IgD-negative memory B cell (primary cell): ENCODE measurements at regions not wholly inside any gene's neighbourhood (a gene's known extent, or its start where the extent isn't known, plus 50 kb on each side); places are given as distances from the start of the nearest gene placed in this dataset.

ENCODE experiments used
- H3K27ac Mint-ChIP-seq, 3 donors: one replicate each; pipeline ENCODE4 v1.8.0; 2020 to 2022; ENCODE audit warnings: mild to moderate bottlenecking in 3 of 3, mixed read lengths in 3 of 3, moderate library complexity in 1 of 3
- H3K27me3 Mint-ChIP-seq: one replicate; pipeline ENCODE4 v1.8.0; 2021; ENCODE audit warnings: mixed read lengths
- H3K36me3 Mint-ChIP-seq: one replicate; pipeline ENCODE4 v1.8.0; 2020; ENCODE audit warnings: mild to moderate bottlenecking, mixed read lengths
- H3K4me1 Mint-ChIP-seq, 3 donors: one replicate each; pipeline ENCODE4 v1.8.0; 2020 to 2022; ENCODE audit warnings: mixed read lengths in 3 of 3, mild to moderate bottlenecking in 1 of 3
- H3K4me3 Mint-ChIP-seq, 4 donors: one replicate each; pipeline ENCODE4 v1.8.0; 2020 to 2022; ENCODE audit warnings: mild to moderate bottlenecking in 4 of 4, mixed read lengths in 4 of 4, moderate library complexity in 3 of 4
- H3K9me3 Mint-ChIP-seq, 3 donors: one replicate each; pipeline ENCODE4 v1.8.0; 2020 to 2021; ENCODE audit warnings: mixed read lengths in 3 of 3, mild to moderate bottlenecking in 1 of 3

- no peak overlapping the region for H3K27ac Mint-ChIP-seq
- H3K4me1 Mint-ChIP-seq: no peaks in the 10 kb centered on the region
- H3K36me3 Mint-ChIP-seq: no peaks in the 10 kb centered on the region
- peaks cover 0 to 2% (median 2%) of the 10 kb centered on the region in 3 donors for H3K9me3 Mint-ChIP-seq
- H3K4me3 Mint-ChIP-seq: no peak overlapping the region
- H3K27me3 Mint-ChIP-seq: peaks cover 27% of the 10 kb centered on the region
These were observed 182.0 kb downstream of the CHST1 start for GRCh38 chr11:45483416-45483815.

DNA sequence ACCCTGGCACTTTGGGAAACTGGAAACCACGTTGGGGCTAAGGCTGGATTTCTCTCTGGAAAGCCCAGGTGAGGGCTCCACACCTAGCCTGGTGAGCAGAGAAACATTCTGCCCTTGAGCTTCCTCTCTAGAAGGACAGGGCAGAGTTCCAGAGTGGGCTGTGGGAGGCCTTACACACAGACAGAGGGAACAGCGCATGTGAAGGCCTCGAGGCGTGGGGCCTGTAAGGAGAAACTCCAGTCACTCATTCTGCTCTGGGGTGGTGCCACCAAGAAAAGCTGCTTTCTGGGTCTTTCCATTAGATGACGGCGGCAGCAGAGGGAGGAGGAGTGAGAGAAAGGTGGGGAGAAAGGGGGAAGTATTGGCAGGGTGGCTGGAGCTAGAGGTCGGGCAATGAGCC is 183.1 kb downstream of the CHST1 start:
- H3K27ac Mint-ChIP-seq: no peak overlapping the region
- H3K4me3 Mint-ChIP-seq: no peak overlapping the region

GRCh38 chr11:45481026-45481425 is 184.4 kb downstream of the CHST1 start:
- H3K27ac Mint-ChIP-seq: no peak overlapping the region
- peaks cover 0 to 4% (median 2%) of the 10 kb centered on the region in 3 donors for H3K9me3 Mint-ChIP-seq
- H3K4me1 Mint-ChIP-seq: no peaks in the 10 kb centered on the region
- no peaks in the 10 kb centered on the region for H3K36me3 Mint-ChIP-seq
- H3K4me3 Mint-ChIP-seq: no peak overlapping the region
- peaks cover 24% of the 10 kb centered on the region for H3K27me3 Mint-ChIP-seq

More for the DNA sequence above, 183.1 kb downstream of the CHST1 start:
- peaks cover 0 to 4% (median 2%) of the 10 kb centered on the region in 3 donors for H3K9me3 Mint-ChIP-seq
- no peaks in the 10 kb centered on the region for H3K4me1 Mint-ChIP-seq
- H3K27me3 Mint-ChIP-seq: peaks cover 27% of the 10 kb centered on the region
- H3K36me3 Mint-ChIP-seq: no peaks in the 10 kb centered on the region

DNA sequence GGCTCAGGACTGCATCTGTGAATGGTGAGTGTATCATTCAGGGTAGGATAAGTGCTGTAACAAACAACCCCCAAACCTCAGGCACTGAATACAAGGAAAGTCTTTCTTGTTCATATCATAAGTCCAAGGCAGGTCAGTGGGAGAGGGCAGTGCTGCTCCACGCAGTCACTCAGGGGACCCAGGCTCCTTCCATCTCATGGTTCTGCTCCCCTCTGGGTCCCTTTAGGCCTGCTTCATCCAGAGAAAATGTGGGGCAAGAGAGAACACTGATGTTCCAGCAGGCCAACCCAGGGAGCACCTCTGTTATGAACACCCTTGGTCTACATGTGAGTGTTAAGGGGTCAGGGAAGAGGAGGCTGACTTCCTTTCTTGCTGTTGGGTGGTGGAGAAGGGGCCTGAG is 187.8 kb downstream of the CHST1 start:
- Mint-ChIP-seq H3K36me3 (peaks cover 3% of the 10 kb centered on the region), H3K4me1 (no peaks in the 10 kb centered on the region), H3K27ac (no peak overlapping the region), H3K9me3 (peaks cover 0 to 4% (median 0%) of the 10 kb centered on the region in 3 donors), H3K27me3 (peaks cover 13% of the 10 kb centered on the region), H3K4me3 (no peak overlapping the region)

GRCh38 chr11:45476126-45476525 is 189.3 kb downstream of the CHST1 start:
- Mint-ChIP-seq H3K4me1 (no peaks in the 10 kb centered on the region), H3K4me3 (no peak overlapping the region), H3K27me3 (peaks cover 14% of the 10 kb centered on the region), H3K9me3 (peaks cover 0 to 2% (median 0%) of the 10 kb centered on the region in 3 donors), H3K27ac (no peak overlapping the region), H3K36me3 (peaks cover 3% of the 10 kb centered on the region)

DNA sequence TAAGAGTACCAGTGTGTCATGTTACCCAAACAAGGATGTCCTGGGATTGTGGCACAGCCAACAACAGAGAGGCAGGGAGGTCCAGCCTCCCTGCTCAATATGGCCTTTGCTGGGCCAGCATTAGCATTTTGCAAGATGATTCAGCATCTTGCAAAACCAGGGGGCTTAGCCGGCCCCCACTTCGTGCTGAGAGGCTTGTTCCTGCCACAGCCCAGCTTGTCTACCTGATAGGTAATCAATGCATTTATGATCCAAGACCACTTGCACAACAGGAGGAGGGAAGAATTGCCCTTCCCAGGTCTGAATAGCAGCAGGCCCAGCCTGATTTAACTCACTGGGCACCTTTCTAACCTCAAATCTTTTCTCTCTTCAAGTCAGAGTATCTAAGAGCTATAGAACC is 189.0 kb upstream of the SYT13 start:
- peaks cover 3% of the 10 kb centered on the region for H3K36me3 Mint-ChIP-seq
- no peak overlapping the region for H3K27ac Mint-ChIP-seq
- peaks cover 10% of the 10 kb centered on the region for H3K27me3 Mint-ChIP-seq
- peaks cover 0 to 2% (median 0%) of the 10 kb centered on the region in 3 donors for H3K9me3 Mint-ChIP-seq
- H3K4me3 Mint-ChIP-seq: no peak overlapping the region
- H3K4me1 Mint-ChIP-seq: no peaks in the 10 kb centered on the region

- Mint-ChIP-seq H3K4me3 (peak overlapping the region in 1 of 4 donors; percentile 10), H3K4me1 (no peaks in the 10 kb centered on the region), H3K27ac (no peak overlapping the region), H3K36me3 (peaks cover 3% of the 10 kb centered on the region), H3K9me3 (peaks cover 0 to 2% (median 0%) of the 10 kb centered on the region in 3 donors), H3K27me3 (peaks cover 6% of the 10 kb centered on the region)
These were observed 187.3 kb upstream of the SYT13 start for GRCh38 chr11:45473341-45473895.

- peaks cover 0 to under 1% (median 0%) of the 10 kb centered on the region in 3 donors for H3K9me3 Mint-ChIP-seq
- H3K27ac Mint-ChIP-seq: no peak overlapping the region
- H3K36me3 Mint-ChIP-seq: peaks cover 3% of the 10 kb centered on the region
- H3K4me1 Mint-ChIP-seq: no peaks in the 10 kb centered on the region
- H3K27me3 Mint-ChIP-seq: peaks cover 9% of the 10 kb centered on the region
- no peak overlapping the region for H3K4me3 Mint-ChIP-seq
These were observed 186.7 kb upstream of the SYT13 start for GRCh38 chr11:45472716-45473317.

DNA sequence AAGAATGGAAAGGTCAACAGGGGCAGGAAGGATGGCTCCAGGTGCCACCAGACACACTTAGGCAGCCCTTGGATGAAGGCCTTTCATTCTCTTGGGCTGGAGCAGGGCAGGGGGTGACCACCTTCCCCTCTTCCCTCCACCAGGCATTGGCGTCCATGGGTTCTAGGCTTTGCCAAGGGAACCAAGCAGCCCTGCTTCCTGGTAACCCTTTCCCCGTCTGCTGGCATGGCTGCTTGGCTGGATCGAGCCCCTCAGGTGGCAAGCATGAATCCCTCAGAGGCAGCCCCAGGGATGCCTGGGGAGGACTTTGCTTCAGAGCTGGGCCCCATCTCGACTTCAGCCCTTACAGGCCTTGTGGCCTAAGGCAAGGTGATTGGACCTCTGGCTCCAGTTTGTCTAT is 185.1 kb upstream of the SYT13 start:
- Mint-ChIP-seq H3K36me3 (peaks cover 3% of the 10 kb centered on the region), H3K4me3 (no peak overlapping the region), H3K27me3 (peaks cover 12% of the 10 kb centered on the region), H3K9me3 (no peaks in the 10 kb centered on the region), H3K27ac (no peak overlapping the region), H3K4me1 (no peaks in the 10 kb centered on the region)

DNA sequence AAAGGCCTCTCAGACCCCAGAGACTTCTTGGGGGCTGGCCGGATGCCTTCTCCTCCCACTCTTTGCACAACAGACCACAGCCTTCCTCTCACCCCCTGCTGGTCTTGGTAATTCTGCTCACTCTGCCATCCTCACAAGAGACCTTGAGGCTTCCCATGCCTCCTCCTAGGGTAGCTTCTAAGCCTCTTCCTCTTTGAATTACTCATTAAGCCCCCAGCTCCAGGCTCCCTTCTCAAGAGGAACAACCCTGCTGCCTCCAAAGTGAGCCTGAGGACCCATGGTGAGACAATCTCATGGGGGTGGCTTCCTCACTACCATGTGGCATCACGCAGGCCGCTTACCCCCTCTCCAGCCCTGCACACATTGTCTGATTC is 184.6 kb upstream of the SYT13 start:
- H3K27ac Mint-ChIP-seq: no peak overlapping the region

DNA sequence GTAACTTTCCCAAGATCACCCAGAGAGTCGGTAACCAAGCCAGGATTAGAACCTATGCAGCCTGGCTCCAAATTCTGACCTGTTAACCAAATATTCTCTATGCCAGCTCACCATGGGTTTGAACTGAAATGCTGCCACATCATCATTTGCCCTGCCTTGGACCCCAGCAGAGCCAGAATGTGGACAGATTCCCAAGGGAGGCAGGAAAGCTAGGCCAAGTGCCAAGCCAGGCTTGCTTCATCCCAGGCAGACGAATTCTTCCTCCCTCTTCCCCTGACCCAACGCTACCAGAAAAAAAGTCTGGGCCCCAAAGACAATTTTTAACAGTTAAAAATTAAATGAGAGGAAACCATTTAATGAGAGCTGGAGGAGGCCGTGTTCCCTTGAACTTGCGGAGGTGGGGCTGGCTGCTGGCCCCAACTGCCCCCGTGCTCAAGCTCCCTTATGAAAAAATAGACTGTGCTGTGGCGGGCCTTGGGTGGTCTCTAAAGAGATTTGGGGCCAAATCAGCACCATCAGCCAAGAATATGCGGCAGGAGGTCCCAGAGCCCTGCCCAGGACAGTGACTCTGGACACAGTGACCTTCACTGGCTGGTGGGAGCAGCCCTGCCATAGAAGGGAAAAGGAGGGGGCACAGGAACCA is 184.1 kb upstream of the SYT13 start:
- Mint-ChIP-seq H3K27me3 (peaks cover 12% of the 10 kb centered on the region), H3K9me3 (no peaks in the 10 kb centered on the region), H3K4me1 (no peaks in the 10 kb centered on the region), H3K36me3 (peaks cover 3% of the 10 kb centered on the region), H3K4me3 (peak overlapping the region in 1 of 4 donors; percentile 3), H3K27ac (no peak overlapping the region)

More for the DNA sequence above, 184.6 kb upstream of the SYT13 start:
- Mint-ChIP-seq H3K36me3 (peaks cover 3% of the 10 kb centered on the region), H3K4me1 (no peaks in the 10 kb centered on the region), H3K27me3 (peaks cover 12% of the 10 kb centered on the region), H3K4me3 (no peak overlapping the region), H3K9me3 (no peaks in the 10 kb centered on the region)

GRCh38 chr11:45468267-45468856 is 182.2 kb upstream of the SYT13 start:
- Mint-ChIP-seq H3K36me3 (no peaks in the 10 kb centered on the region), H3K4me1 (no peaks in the 10 kb centered on the region), H3K4me3 (no peak overlapping the region), H3K27me3 (peaks cover 12% of the 10 kb centered on the region), H3K9me3 (no peaks in the 10 kb centered on the region), H3K27ac (no peak overlapping the region)

DNA sequence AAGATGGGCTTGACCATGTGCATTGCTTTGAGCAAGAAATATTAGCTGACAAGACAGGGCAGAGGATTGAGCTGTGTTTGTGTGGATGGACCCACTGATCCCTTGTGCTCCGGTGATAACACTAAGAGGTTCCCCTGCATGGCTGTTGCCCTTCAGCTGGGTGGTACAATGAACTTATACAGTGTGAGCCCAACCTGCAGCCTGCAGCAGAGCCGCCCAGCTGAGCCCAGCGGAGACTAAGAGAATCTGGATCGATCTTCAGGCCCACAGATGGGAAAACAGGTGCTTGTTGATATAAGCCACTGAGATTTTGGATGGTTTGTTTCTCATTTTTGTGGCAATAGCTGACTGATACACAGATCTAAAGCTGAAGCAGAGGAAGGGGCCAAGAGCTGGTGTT is 177.4 kb upstream of the SYT13 start:
- no peaks in the 10 kb centered on the region for H3K36me3 Mint-ChIP-seq
- no peaks in the 10 kb centered on the region for H3K9me3 Mint-ChIP-seq
- peak overlapping the region in 1 of 3 donors; percentile 33 for H3K27ac Mint-ChIP-seq
- H3K4me3 Mint-ChIP-seq: no peak overlapping the region
- H3K27me3 Mint-ChIP-seq: peaks cover 7% of the 10 kb centered on the region
- H3K4me1 Mint-ChIP-seq: no peaks in the 10 kb centered on the region

- no peak overlapping the region for H3K4me3 Mint-ChIP-seq
- H3K9me3 Mint-ChIP-seq: peaks cover 0 to 3% (median 0%) of the 10 kb centered on the region in 3 donors
- H3K36me3 Mint-ChIP-seq: no peaks in the 10 kb centered on the region
- H3K27me3 Mint-ChIP-seq: peaks cover 8% of the 10 kb centered on the region
- H3K27ac Mint-ChIP-seq: no peak overlapping the region
- no peaks in the 10 kb centered on the region for H3K4me1 Mint-ChIP-seq
These were observed 175.4 kb upstream of the SYT13 start for GRCh38 chr11:45461514-45461913.

- Mint-ChIP-seq H3K36me3 (no peaks in the 10 kb centered on the region), H3K4me1 (no peaks in the 10 kb centered on the region), H3K9me3 (peaks cover 0 to 3% (median 0%) of the 10 kb centered on the region in 3 donors), H3K27ac (no peak overlapping the region), H3K27me3 (peaks cover 8% of the 10 kb centered on the region), H3K4me3 (no peak overlapping the region)
These were observed 173.3 kb upstream of the SYT13 start for GRCh38 chr11:45459491-45459890.
